ENCODE measurements at regions not wholly inside any gene's neighbourhood (a gene's known extent, or its start where the extent isn't known, plus 50 kb on each side); places are given as distances from the start of the nearest gene placed in this dataset.

GRCh38 chr9:13377171-13377925, 97.9 kb upstream of the MPDZ start:
- no peak overlapping the region for H3K4me3 ChIP-seq (ENCODE audit: low read depth in 2 of 2, low read length in 2 of 2)
- H3K4me1 ChIP-seq (ENCODE audit: control insufficient read depth, insufficient read depth, low read length) = no peaks in the 10 kb centered on the region
- DNase-seq (ENCODE audit: low read depth, low spot score) = no peak
- H3K27me3 ChIP-seq (ENCODE audit: control insufficient read depth, insufficient read depth, low read length) = no peaks in the 10 kb centered on the region
- in situ Hi-C loops (cut with HindIII; ENCODE audit: low pct_unique_long_range_greater_than_20kb, low sequenced_read_pairs) = no loop called here
- no peak for TF ChIP-seq SIN3A (IDR thresholded peaks at IDR 0.05; ENCODE audit: borderline replicate concordance, insufficient read depth, low read depth, low read length)
- TF ChIP-seq, protein P1, sequence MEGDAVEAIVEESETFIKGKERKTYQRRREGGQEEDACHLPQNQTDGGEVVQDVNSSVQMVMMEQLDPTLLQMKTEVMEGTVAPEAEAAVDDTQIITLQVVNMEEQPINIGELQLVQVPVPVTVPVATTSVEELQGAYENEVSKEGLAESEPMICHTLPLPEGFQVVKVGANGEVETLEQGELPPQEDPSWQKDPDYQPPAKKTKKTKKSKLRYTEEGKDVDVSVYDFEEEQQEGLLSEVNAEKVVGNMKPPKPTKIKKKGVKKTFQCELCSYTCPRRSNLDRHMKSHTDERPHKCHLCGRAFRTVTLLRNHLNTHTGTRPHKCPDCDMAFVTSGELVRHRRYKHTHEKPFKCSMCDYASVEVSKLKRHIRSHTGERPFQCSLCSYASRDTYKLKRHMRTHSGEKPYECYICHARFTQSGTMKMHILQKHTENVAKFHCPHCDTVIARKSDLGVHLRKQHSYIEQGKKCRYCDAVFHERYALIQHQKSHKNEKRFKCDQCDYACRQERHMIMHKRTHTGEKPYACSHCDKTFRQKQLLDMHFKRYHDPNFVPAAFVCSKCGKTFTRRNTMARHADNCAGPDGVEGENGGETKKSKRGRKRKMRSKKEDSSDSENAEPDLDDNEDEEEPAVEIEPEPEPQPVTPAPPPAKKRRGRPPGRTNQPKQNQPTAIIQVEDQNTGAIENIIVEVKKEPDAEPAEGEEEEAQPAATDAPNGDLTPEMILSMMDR (IDR thresholded peaks at IDR 0.05) = no peak
- TF ChIP-seq POLR2AphosphoS5 (IDR thresholded peaks at IDR 0.05; ENCODE audit: low read depth, low read length) = no peak
- TF ChIP-seq REST (IDR thresholded peaks at IDR 0.05; ENCODE audit: insufficient read depth in 1 of 2, low read depth in 2 of 2, low read length in 1 of 2) = no peak
- TF ChIP-seq TCF7L2 (IDR thresholded peaks at IDR 0.05; ENCODE audit: low read depth, low read length) = no peak
- ChIA-PET POLR2A (no interaction called here), CTCF (interaction anchor here (0.6 kb wide), 1 partner anchor 20 kb away, joined by 3 read pairs; no protein-coding TSS in a partner anchor)
- intact Hi-C loops (cut with micrococcal nuclease; ENCODE audit: unreplicated experiment) = no loop called here
- no peaks in the 10 kb centered on the region for H3K9me3 ChIP-seq (ENCODE audit: control insufficient read depth, insufficient read depth, low read depth, low read length)
- H3K36me3 ChIP-seq (ENCODE audit: control insufficient read depth, insufficient read depth, low read length) = no peaks in the 10 kb centered on the region
- BruUV-seq (replicated peaks) = no TSS peak
- H3K27ac ChIP-seq (ENCODE audit: low read length) = no peak overlapping the region
- no peak for ATAC-seq

- in situ Hi-C loops (cut with HindIII; ENCODE audit: low pct_unique_long_range_greater_than_20kb, low sequenced_read_pairs) = no loop called here
- H3K4me1 ChIP-seq (ENCODE audit: control insufficient read depth, insufficient read depth, low read length) = no peaks in the 10 kb centered on the region
- ATAC-seq = no peak
- DNase-seq (ENCODE audit: low read depth, low spot score) = no peak
- no peaks in the 10 kb centered on the region for H3K9me3 ChIP-seq (ENCODE audit: control insufficient read depth, insufficient read depth, low read depth, low read length)
- intact Hi-C loops (cut with micrococcal nuclease; ENCODE audit: unreplicated experiment) = no loop called here
- no peak overlapping the region for H3K27ac ChIP-seq (ENCODE audit: low read length)
- H3K27me3 ChIP-seq (ENCODE audit: control insufficient read depth, insufficient read depth, low read length) = no peaks in the 10 kb centered on the region
- CTCF ChIA-PET = no interaction called here
- no TSS peak for BruUV-seq (replicated peaks)
- no peaks in the 10 kb centered on the region for H3K36me3 ChIP-seq (ENCODE audit: control insufficient read depth, insufficient read depth, low read length)
- POLR2A ChIA-PET = no interaction called here
- TF ChIP-seq TCF7L2 (IDR thresholded peaks at IDR 0.05; ENCODE audit: low read depth, low read length) (no peak), REST (IDR thresholded peaks at IDR 0.05; ENCODE audit: insufficient read depth in 1 of 2, low read depth in 2 of 2, low read length in 1 of 2) (no peak), SIN3A (IDR thresholded peaks at IDR 0.05; ENCODE audit: borderline replicate concordance, insufficient read depth, low read depth, low read length) (no peak), POLR2AphosphoS5 (IDR thresholded peaks at IDR 0.05; ENCODE audit: low read depth, low read length) (no peak)
- TF ChIP-seq, protein P1 (IDR thresholded peaks at IDR 0.05) = no peak
- H3K4me3 ChIP-seq (ENCODE audit: low read depth in 2 of 2, low read length in 2 of 2) = no peak overlapping the region
Observed at GRCh38 chr9:13372510-13372909, 93.0 kb upstream of the MPDZ start.
